A549 (cell line): ENCODE measurements at regions not wholly inside any gene's neighbourhood (a gene's known extent, or its start where the extent isn't known, plus 50 kb on each side); places are given as distances from the start of the nearest gene placed in this dataset.

ENCODE experiments used
- MYC ChIP-seq: IDR thresholded peaks from 2 replicates; pipeline ENCODE4 v1.6.1; 2012; ENCODE audit warnings: mild to moderate bottlenecking, inconsistent platforms, low read length, improper control_type of control experiment, borderline replicate concordance
- NFE2L2 ChIP-seq: fragments of 150-350 bp; conservative IDR thresholded peaks from 2 replicates; pipeline ENCODE4 v1.6.1; 2014; ENCODE audit warnings: low read length
- RARB ChIP-seq: fragments of 250-450 bp; sonication (Bioruptor Pico); IDR thresholded peaks from 2 replicates; pipeline ENCODE4 v1.8.0; 2021; ENCODE audit warnings: mild to moderate bottlenecking, moderate library complexity

DNA sequence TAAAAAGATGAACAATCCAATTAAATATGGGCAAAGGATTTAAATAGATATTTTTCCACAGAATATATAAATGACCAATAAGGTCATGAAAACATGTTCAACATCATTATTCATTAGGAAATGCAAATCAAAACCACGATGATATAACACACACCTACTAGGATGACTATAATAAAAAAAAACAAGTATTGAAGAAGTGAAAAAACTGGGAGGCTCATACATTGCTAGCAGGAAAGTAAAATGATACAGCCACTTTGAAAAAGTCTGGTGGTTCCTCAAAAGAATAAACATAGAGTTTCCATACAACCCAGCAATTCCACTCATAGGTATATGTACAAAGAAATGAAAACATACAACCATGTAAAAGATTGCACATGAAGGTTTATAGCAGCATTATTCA, 75.7 kb upstream of the RAB4A start:
- TF ChIP-seq NFE2L2 = no peak
- no peak for TF ChIP-seq MYC
- TF ChIP-seq RARB (CRISPR knock-in tag) = no peak
